Heart left ventricle (tissue), 16 donors: ENCODE measurements at regions not wholly inside any gene's neighbourhood (a gene's known extent, or its start where the extent isn't known, plus 50 kb on each side); places are given as distances from the start of the nearest gene placed in this dataset.

Experiments used
- ATAC-seq, 4 donors: fragments of 200-7000 bp; cut with Tn5 transposase; one replicate each; pipeline ENCODE4 v1.9.1; 2020 to 2022; ENCODE audit warnings: moderate library complexity in 4 of 4, mild to moderate bottlenecking in 3 of 4, moderate number of reproducible peaks in 1 of 4
- DNase-seq, 5 donors: peaks; one replicate each; pipeline ENCODE4 v3.0.0-alpha.2; 2020
- H3K27ac ChIP-seq, 12 donors: fragments of 200-600 bp; sonication (generic) in 4 of 12; one replicate each; pipeline versions ENCODE4 v1.5.0 to v1.8.0; 2016 to 2022; ENCODE audit warnings: mild to moderate bottlenecking in 2 of 12
- H3K27me3 ChIP-seq, 9 donors: fragments of 200-600 bp; sonication (generic) in 2 of 9; one replicate each; pipeline versions ENCODE4 v1.5.1 to v1.8.0; 2016 to 2022; ENCODE audit warnings: mild to moderate bottlenecking in 3 of 9
- H3K36me3 ChIP-seq, 9 donors: fragments of 200-600 bp; sonication (generic) in 2 of 9; one replicate each; pipeline versions ENCODE4 v1.5.0 to v1.8.0; 2018 to 2022; ENCODE audit warnings: mild to moderate bottlenecking in 2 of 9
- H3K4me1 ChIP-seq, 12 donors: fragments of 200-600 bp; sonication (generic) in 4 of 12; one replicate each; pipeline versions ENCODE4 v1.5.0 to v1.8.0; 2016 to 2022; ENCODE audit warnings: mild to moderate bottlenecking in 3 of 12
- H3K4me3 ChIP-seq, 12 donors: fragments of 200-600 bp; sonication (generic) in 4 of 12; one replicate each; pipeline versions ENCODE4 v1.5.0 to v1.8.0; 2017 to 2022; ENCODE audit warnings: mild to moderate bottlenecking in 9 of 12, moderate library complexity in 4 of 12
- H3K9me3 ChIP-seq, 12 donors: fragments of 200-600 bp; sonication (generic) in 4 of 12; one replicate each; pipeline versions ENCODE4 v1.5.0 to v1.8.0; 2016 to 2022; ENCODE audit warnings: mild to moderate bottlenecking in 1 of 12
- POLR2A ChIP-seq, 2 donors: fragments of 450-650 bp; IDR thresholded peaks; one replicate each; pipeline ENCODE4 v1.6.1; 2017; ENCODE audit warnings: antibody characterized with exemption in 2 of 2, mild to moderate bottlenecking in 2 of 2, moderate library complexity in 2 of 2
- WGBS, 4 donors: extraction: QIAGEN DNeasy Blood & Tissue Kit in 2 of 4; methylation state at CpG; one replicate each; pipeline versions ENCODE4 v1.1.5 to v1.1.7; 2013 to 2018; 5-methylcytosine and 5-hydroxymethylcytosine counted together
- intact Hi-C, 10 donors: fragments of 100-400 bp; cut with DNase I; formaldehyde crosslinking; loops; one replicate each; pipeline versions ENCODE4 v1.11.1 to v1.14.2; 2022
- TF ChIP-seq, protein P1 (sequence below), 12 donors: fragments of 200-600 bp; sonication (generic) in 4 of 12; IDR thresholded peaks; one replicate each; pipeline versions ENCODE4 v1.5.0 to v1.8.0; 2018 to 2022; ENCODE audit warnings: antibody characterized with exemption in 12 of 12, mild to moderate bottlenecking in 5 of 12
- donor health status: ischemic (EF 13 %, LVEDD 7.1; RV severe dilation, severe dysfunction).
- donor health status: healthy with polysubstance abuse.
- donor health status: DM: no; HTN: yes; CAD: no.
- donor health status: DM: no; HTN: no; CAD: no.
- donor health status: ischemic (EF 25% LVEDD 6.9; RV normal size, moderate dysfunction).
- donor health status: ischemic (EF 25% LVEDD 5.7; RV mildly dilated, moderate dysfunction).
- donor health status: healthy.
- donor health status: DM: yes; HTN: yes; CAD: no.
- donor health status: ischemic (EF 35%, LVEDD 5.7; RV mildly dilated, moderate dysfunction).
- donor health status: nonischemic (EF 11% LVEDD 7.7; RV severe dilation, severe dysfunction).
- donor health status: DM: yes; HTN: yes; CAD: no.
- donor health status: PGD.
- donor health status: ischemic (EF 29% LVEDD 5.4; RV normal size, mild dysfunction).
- donor health status: nonischemic (EF 23%, LVEDD 6.1; RV moderate dilation, normal function).

DNA sequence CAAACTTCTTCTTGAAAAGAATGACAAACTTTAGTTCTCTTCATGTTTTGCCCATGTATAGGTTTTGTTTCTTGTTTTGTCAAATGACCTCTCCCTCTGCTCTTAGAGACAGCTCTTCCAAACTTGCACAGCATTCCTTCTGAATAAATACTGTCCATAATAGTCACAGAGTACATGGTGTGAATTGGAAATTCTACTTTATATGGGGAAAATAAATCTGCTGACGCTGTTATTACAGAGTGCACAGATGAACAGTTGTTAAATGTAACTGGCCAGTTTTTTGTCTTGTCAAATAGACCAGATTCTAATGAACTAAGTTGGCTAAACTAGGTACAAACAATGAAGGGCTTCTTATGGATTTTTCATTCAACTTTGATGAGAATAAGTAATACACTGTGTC lies 115.8 kb upstream of the DTNA start:
- H3K4me1 ChIP-seq: peaks cover 0 to 37% (median 6%) of the 10 kb centered on the region in 12 donors
- no peak for DNase-seq
- H3K9me3 ChIP-seq: no peaks in the 10 kb centered on the region
- no peaks in the 10 kb centered on the region for H3K27me3 ChIP-seq
- peak overlapping the region; percentile 9 to 86 (median 76) for H3K27ac ChIP-seq
- H3K36me3 ChIP-seq: no peaks in the 10 kb centered on the region
- TF ChIP-seq, protein P1, sequence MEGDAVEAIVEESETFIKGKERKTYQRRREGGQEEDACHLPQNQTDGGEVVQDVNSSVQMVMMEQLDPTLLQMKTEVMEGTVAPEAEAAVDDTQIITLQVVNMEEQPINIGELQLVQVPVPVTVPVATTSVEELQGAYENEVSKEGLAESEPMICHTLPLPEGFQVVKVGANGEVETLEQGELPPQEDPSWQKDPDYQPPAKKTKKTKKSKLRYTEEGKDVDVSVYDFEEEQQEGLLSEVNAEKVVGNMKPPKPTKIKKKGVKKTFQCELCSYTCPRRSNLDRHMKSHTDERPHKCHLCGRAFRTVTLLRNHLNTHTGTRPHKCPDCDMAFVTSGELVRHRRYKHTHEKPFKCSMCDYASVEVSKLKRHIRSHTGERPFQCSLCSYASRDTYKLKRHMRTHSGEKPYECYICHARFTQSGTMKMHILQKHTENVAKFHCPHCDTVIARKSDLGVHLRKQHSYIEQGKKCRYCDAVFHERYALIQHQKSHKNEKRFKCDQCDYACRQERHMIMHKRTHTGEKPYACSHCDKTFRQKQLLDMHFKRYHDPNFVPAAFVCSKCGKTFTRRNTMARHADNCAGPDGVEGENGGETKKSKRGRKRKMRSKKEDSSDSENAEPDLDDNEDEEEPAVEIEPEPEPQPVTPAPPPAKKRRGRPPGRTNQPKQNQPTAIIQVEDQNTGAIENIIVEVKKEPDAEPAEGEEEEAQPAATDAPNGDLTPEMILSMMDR (IDR thresholded peaks at IDR 0.05): no peak
- peak overlapping the region in 11 of 12 donors; percentile 26 to 57 (median 48) for H3K4me3 ChIP-seq
- 46 to 55% (median 48%) methylated on average over 1 of the region's 1 CpG for WGBS, 4 donors
- peak in 1 of 4 donors; percentile 15 for ATAC-seq
- intact Hi-C loops: loop anchor here in 6 of 10 donors (5.0 to 10.0 kb wide), 8 partner anchors 63 to 201 kb away; no protein-coding TSS in a partner anchor

DNA sequence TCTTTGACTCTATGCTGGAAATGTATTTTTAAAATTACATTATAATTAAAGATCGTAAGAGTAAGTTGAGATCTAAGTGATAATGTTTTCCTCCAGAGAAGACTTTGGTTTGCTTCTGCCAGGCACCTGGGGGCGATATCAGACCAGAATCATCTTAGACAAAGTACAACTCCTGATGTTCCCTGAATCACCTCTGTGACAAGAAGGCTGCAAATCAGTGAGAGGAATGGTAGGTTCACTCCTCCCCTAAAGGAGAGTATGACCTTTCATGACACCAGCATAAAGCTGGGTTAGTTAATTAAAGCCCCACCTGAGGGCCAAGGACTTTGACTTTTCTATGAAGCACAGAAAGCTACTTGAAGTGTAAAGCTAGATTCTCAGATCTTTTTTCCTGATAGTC lies 114.4 kb upstream of the DTNA start:
- Histone ChIP-seq H3K36me3 (no peaks in the 10 kb centered on the region), H3K27ac (peak overlapping the region in 11 of 12 donors; percentile 23 to 84 (median 76)), H3K27me3 (no peaks in the 10 kb centered on the region), H3K9me3 (no peaks in the 10 kb centered on the region), H3K4me3 (peak overlapping the region in 9 of 12 donors; percentile 6 to 57 (median 49)), H3K4me1 (peaks cover 0 to 37% (median 4%) of the 10 kb centered on the region in 12 donors)
- no peak for TF ChIP-seq POLR2A (IDR thresholded peaks at IDR 0.05)
- TF ChIP-seq, protein P1 (IDR thresholded peaks at IDR 0.05): peak in 3 of 12 donors; percentile 11 to 15 (median 12)
- 39 to 44% (median 40%) methylated on average over 2 of the region's 2 CpGs for WGBS, 4 donors
- no peak for DNase-seq
- intact Hi-C loops: loop anchor here in 5 of 10 donors (5.0 to 10.0 kb wide), 6 partner anchors 67 to 199 kb away; no protein-coding TSS in a partner anchor
- peak in 2 of 4 donors; percentile 23 to 36 for ATAC-seq

DNA sequence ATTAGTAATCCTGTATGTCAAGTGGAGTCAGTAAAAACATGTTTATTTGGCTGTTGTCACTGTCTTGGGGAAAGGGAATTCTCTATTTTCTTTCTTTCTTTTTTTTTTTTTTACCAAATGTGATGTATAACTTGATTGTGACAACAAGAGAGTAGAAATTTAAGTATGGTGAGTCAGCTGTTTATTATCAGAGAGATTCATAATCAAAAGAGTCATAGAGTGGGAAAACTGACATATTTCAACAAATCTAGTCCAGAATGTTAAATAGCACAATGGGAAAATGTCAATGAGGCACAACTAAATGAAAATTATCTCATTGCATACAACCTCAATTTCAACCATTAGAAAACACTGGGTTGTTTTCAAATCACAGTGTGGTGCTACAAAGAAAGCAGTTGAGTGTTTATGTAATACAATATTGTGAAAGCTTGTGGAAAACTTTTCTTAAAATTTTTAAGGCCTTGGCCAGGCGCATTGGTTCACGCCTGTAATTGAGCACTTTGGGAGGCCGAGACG lies 111.9 kb upstream of the DTNA start:
- Histone ChIP-seq H3K4me3 (no peak overlapping the region), H3K27me3 (no peaks in the 10 kb centered on the region), H3K36me3 (no peaks in the 10 kb centered on the region), H3K4me1 (peaks cover 0 to 18% (median 0%) of the 10 kb centered on the region in 12 donors), H3K9me3 (no peaks in the 10 kb centered on the region), H3K27ac (peak overlapping the region in 2 of 12 donors; percentile 6 to 12)
- WGBS, 4 donors: 96 to 98% (median 96%) methylated on average over 4 of the region's 4 CpGs
- ATAC-seq (no peak), DNase-seq (no peak)
- TF ChIP-seq, protein P1 (IDR thresholded peaks at IDR 0.05): no peak
- no peak for TF ChIP-seq POLR2A (IDR thresholded peaks at IDR 0.05)
- intact Hi-C loops: loop anchor here in 5 of 10 donors (5.0 to 10.0 kb wide), 6 partner anchors 64 to 197 kb away; no protein-coding TSS in a partner anchor

DNA sequence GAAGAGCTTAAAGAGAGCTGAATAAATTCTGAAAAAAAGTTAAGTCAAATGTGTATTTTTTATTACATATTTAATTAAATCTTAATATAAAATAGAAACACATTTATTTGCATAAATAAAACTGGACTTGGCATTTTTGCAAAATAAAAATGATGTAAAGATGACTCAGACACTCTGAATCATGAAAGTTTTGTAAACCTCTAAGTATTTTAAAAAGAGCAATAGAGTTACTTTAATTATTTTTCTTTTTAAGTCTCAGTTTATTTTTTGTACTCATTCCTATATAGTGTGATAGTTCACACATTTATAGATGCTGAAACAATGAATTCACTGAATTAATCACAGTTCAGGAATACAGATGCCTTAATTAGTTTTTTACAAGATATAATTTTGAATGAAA lies 109.9 kb upstream of the DTNA start:
- no peak overlapping the region for H3K4me3 ChIP-seq

More for the DNA sequence above, 109.9 kb upstream of the DTNA start:
- Histone ChIP-seq H3K9me3 (no peaks in the 10 kb centered on the region), H3K27me3 (no peaks in the 10 kb centered on the region), H3K27ac (no peak overlapping the region), H3K4me1 (peaks cover 0 to 18% (median 0%) of the 10 kb centered on the region in 12 donors), H3K36me3 (no peaks in the 10 kb centered on the region)
- ATAC-seq (no peak), DNase-seq (no peak)
- intact Hi-C loops: loop anchor here in 1 of 10 donors (10.0 kb wide), 1 partner anchor 245 kb away; no protein-coding TSS in a partner anchor
- TF ChIP-seq, protein P1 (IDR thresholded peaks at IDR 0.05): no peak
- TF ChIP-seq POLR2A (IDR thresholded peaks at IDR 0.05): no peak
